Endodermal cell (in vitro differentiated cells): ENCODE measurements at regions not wholly inside any gene's neighbourhood (a gene's known extent, or its start where the extent isn't known, plus 50 kb on each side); places are given as distances from the start of the nearest gene placed in this dataset.

ENCODE experiments used
- DNase-seq: peaks from one replicate; pipeline ENCODE4 v3.0.0-alpha.2; 2017
- H3K27ac ChIP-seq: 2 replicates; pipeline ENCODE4 v1.5.1; 2013; ENCODE audit warnings: mild to moderate bottlenecking, low read depth, low read length, moderate library complexity
- H3K27me3 ChIP-seq: 2 replicates; pipeline ENCODE4 v1.6.1; 2013; ENCODE audit warnings: mild to moderate bottlenecking, low read length, moderate library complexity; ENCODE audit not compliant: insufficient read depth, control insufficient read depth, poor library complexity, severe bottlenecking
- H3K36me3 ChIP-seq: 2 replicates; pipeline ENCODE4 v1.7.0; 2013; ENCODE audit warnings: mild to moderate bottlenecking, low read length, moderate library complexity; ENCODE audit not compliant: control insufficient read depth, insufficient read depth
- H3K4me1 ChIP-seq: one replicate; pipeline ENCODE4 v1.7.0; 2013; ENCODE audit warnings: low read length; ENCODE audit not compliant: control insufficient read depth, insufficient read depth
- H3K4me3 ChIP-seq: 2 replicates; pipeline ENCODE4 v1.5.1; 2013; ENCODE audit warnings: mild to moderate bottlenecking, low read length, moderate library complexity
- H3K9ac ChIP-seq: 2 replicates; pipeline ENCODE4 v1.6.1; 2013; ENCODE audit warnings: mild to moderate bottlenecking, low read length, moderate library complexity; ENCODE audit not compliant: poor library complexity, severe bottlenecking; ENCODE audit errors: extremely low read depth
- H3K9me3 ChIP-seq: 2 replicates; pipeline ENCODE4 v1.6.1; 2013; ENCODE audit warnings: mild to moderate bottlenecking, low read length, moderate library complexity; ENCODE audit not compliant: control insufficient read depth
- H3K27ac Mint-ChIP-seq: 2 replicates; pipeline ENCODE4 v1.8.0; 2020; ENCODE audit warnings: mixed read lengths
- H3K27me3 Mint-ChIP-seq: 2 replicates; pipeline ENCODE4 v1.8.0; 2021; ENCODE audit warnings: mild to moderate bottlenecking, mixed read lengths; ENCODE audit not compliant: insufficient read depth
- H3K36me3 Mint-ChIP-seq: 2 replicates; pipeline ENCODE4 v1.8.0; 2020; ENCODE audit warnings: low read depth, mixed read lengths
- H3K4me1 Mint-ChIP-seq: 2 replicates; pipeline ENCODE4 v1.8.0; 2020; ENCODE audit warnings: mixed read lengths
- H3K4me3 Mint-ChIP-seq: 2 replicates; pipeline ENCODE4 v1.8.0; 2020; ENCODE audit warnings: mild to moderate bottlenecking, moderate library complexity, mixed read lengths
- H3K9me3 Mint-ChIP-seq: 2 replicates; pipeline ENCODE4 v1.8.0; 2020; ENCODE audit warnings: mild to moderate bottlenecking, mixed read lengths
- CTCF ChIP-seq: fragments of 200-600 bp; sonication (generic); conservative IDR thresholded peaks from 2 replicates; pipeline ENCODE4 v1.5.0; 2021; ENCODE audit warnings: antibody characterized with exemption, mild to moderate bottlenecking
- WGBS, 2 experiments: methylation state at CpG; one replicate each; pipeline versions ENCODE4 v1.1.5 to v1.1.7; 2013; ENCODE audit warnings: missing lambda C conversion rate in 2 of 2, mixed read lengths in 1 of 2; ENCODE audit not compliant: insufficient coverage in 1 of 2, insufficient read length in 1 of 2; 5-methylcytosine and 5-hydroxymethylcytosine counted together

- no peak for TF ChIP-seq CTCF
- Histone ChIP-seq H3K36me3 (no peaks in the 10 kb centered on the region), H3K4me3 (no peak overlapping the region), H3K27me3 (no peaks in the 10 kb centered on the region), H3K9me3 (no peaks in the 10 kb centered on the region), H3K27ac (no peak overlapping the region), H3K9ac (no peak overlapping the region), H3K4me1 (peaks cover 2% of the 10 kb centered on the region)
- 79 to 86% methylated on average over 4 of the region's 4 CpGs for WGBS, 2 experiments
- no peak overlapping the region for H3K27ac Mint-ChIP-seq
- H3K4me1 Mint-ChIP-seq: peaks cover 26% of the 10 kb centered on the region
- DNase-seq: no peak
- H3K36me3 Mint-ChIP-seq: no peaks in the 10 kb centered on the region
- no peaks in the 10 kb centered on the region for H3K27me3 Mint-ChIP-seq
- no peak overlapping the region for H3K4me3 Mint-ChIP-seq
- H3K9me3 Mint-ChIP-seq: no peaks in the 10 kb centered on the region
Observed at GRCh38 chr6:135798751-135799515, 52.6 kb upstream of the PDE7B start.
